Liver (tissue), 8 donors: ENCODE measurements at regions not wholly inside any gene's neighbourhood (a gene's known extent, or its start where the extent isn't known, plus 50 kb on each side); places are given as distances from the start of the nearest gene placed in this dataset.

Experiments used
- DNase-seq: peaks from one replicate; pipeline ENCODE4 v3.0.0-alpha.2; 2017; ENCODE audit warnings: low spot score
- H3K27ac ChIP-seq, 2 donors: one replicate each; pipeline ENCODE4 v1.7.0; 2013; ENCODE audit warnings: inconsistent platforms in 2 of 2, low read length in 2 of 2, control low read depth in 1 of 2, low read depth in 1 of 2, mild to moderate bottlenecking in 1 of 2
- H3K27me3 ChIP-seq, 4 donors: one replicate each; pipeline versions ENCODE4 v1.6.1 to v1.7.0; 2013; ENCODE audit warnings: low read length in 3 of 4, inconsistent platforms in 1 of 4, mild to moderate bottlenecking in 1 of 4, moderate library complexity in 1 of 4; ENCODE audit not compliant: control insufficient read depth in 4 of 4, insufficient read depth in 4 of 4
- H3K36me3 ChIP-seq, 4 donors: one replicate each; pipeline versions ENCODE4 v1.6.1 to v1.7.0; 2013; ENCODE audit warnings: low read length in 3 of 4, mild to moderate bottlenecking in 3 of 4, low read depth in 1 of 4, moderate library complexity in 1 of 4; ENCODE audit not compliant: control insufficient read depth in 4 of 4, insufficient read depth in 3 of 4
- H3K4me1 ChIP-seq, 4 donors: one replicate each; pipeline versions ENCODE4 v1.6.1 to v1.7.0; 2013; ENCODE audit warnings: low read length in 3 of 4, mild to moderate bottlenecking in 3 of 4, moderate library complexity in 1 of 4; ENCODE audit not compliant: control insufficient read depth in 4 of 4, insufficient read depth in 4 of 4
- H3K4me3 ChIP-seq, 3 donors: one replicate each; pipeline versions ENCODE4 v1.6.1 to v1.7.0; 2013; ENCODE audit warnings: low read length in 3 of 3, control low read depth in 1 of 3, low read depth in 1 of 3, mild to moderate bottlenecking in 1 of 3
- H3K9ac ChIP-seq, 2 donors: one replicate each; pipeline ENCODE4 v1.7.0; 2013; ENCODE audit warnings: low read length in 2 of 2, mild to moderate bottlenecking in 2 of 2, moderate library complexity in 2 of 2, control low read depth in 1 of 2, low read depth in 1 of 2
- H3K9me3 ChIP-seq, 4 donors: one replicate each; pipeline versions ENCODE4 v1.6.1 to v1.7.0; 2013; ENCODE audit warnings: low read length in 3 of 4; ENCODE audit not compliant: control insufficient read depth in 4 of 4
- FOXA1 ChIP-seq: IDR thresholded peaks from 2 replicates; pipeline ENCODE4 v1.6.1; 2016; ENCODE audit warnings: antibody characterized with exemption
- GABPA ChIP-seq, 2 donors: IDR thresholded peaks in 1 of 2; conservative IDR thresholded peaks in 1 of 2; 2 replicates each; pipeline ENCODE4 v1.6.1; 2016; ENCODE audit warnings: antibody characterized with exemption in 2 of 2, mild to moderate bottlenecking in 1 of 2, moderate library complexity in 1 of 2
- HNF4A ChIP-seq, 2 donors: conservative IDR thresholded peaks; 2 replicates each; pipeline ENCODE4 v1.6.1; 2016; ENCODE audit warnings: antibody characterized with exemption in 2 of 2, mild to moderate bottlenecking in 2 of 2
- HNF4G ChIP-seq: IDR thresholded peaks from 2 replicates; pipeline ENCODE4 v1.6.1; 2016; ENCODE audit warnings: antibody characterized with exemption
- JUND ChIP-seq, 2 donors: IDR thresholded peaks; 2 replicates each; pipeline ENCODE4 v1.6.1; 2016; ENCODE audit warnings: antibody characterized with exemption in 2 of 2
- RAD21 ChIP-seq, 2 donors: IDR thresholded peaks; 2 replicates each; pipeline ENCODE4 v1.6.1; 2016; ENCODE audit warnings: antibody characterized with exemption in 2 of 2, mild to moderate bottlenecking in 2 of 2
- RXRA ChIP-seq, 2 donors: IDR thresholded peaks; 2 replicates each; pipeline ENCODE4 v1.6.1; 2017 to 2018; ENCODE audit warnings: antibody characterized with exemption in 2 of 2, mild to moderate bottlenecking in 1 of 2
- SP1 ChIP-seq: IDR thresholded peaks from 2 replicates; pipeline ENCODE4 v1.6.1; 2018; ENCODE audit warnings: antibody characterized with exemption, mild to moderate bottlenecking
- YY1 ChIP-seq: IDR thresholded peaks from 2 replicates; pipeline ENCODE4 v1.6.1; 2016; ENCODE audit warnings: antibody characterized with exemption, mild to moderate bottlenecking
- WGBS: extraction: QIAGEN DNeasy Blood & Tissue Kit; methylation state at CpG from one replicate; pipeline ENCODE4 v1.1.7; 2013; 5-methylcytosine and 5-hydroxymethylcytosine counted together
- TF ChIP-seq, protein P1 (sequence below): fragments of 150-350 bp; IDR thresholded peaks from 2 replicates; pipeline ENCODE4 v1.5.1; 2017; ENCODE audit warnings: improper control_type of control experiment, low read depth, low read length; ENCODE audit not compliant: missing input control
- TF ChIP-seq, protein P2 (sequence below): IDR thresholded peaks from 2 replicates; pipeline ENCODE4 v1.6.1; 2016; ENCODE audit warnings: antibody characterized with exemption
- TF ChIP-seq, protein P3 (sequence below): IDR thresholded peaks from 2 replicates; pipeline ENCODE4 v1.6.1; 2016; ENCODE audit warnings: antibody characterized with exemption
- TF ChIP-seq, protein P4 (sequence below): IDR thresholded peaks from 2 replicates; pipeline ENCODE4 v1.6.1; 2016; ENCODE audit warnings: antibody characterized with exemption
- donor health status: healthy.
- donor health status: healthy.
- donor health status: healthy.
- donor health status: healthy.
- donor health status: healthy.

DNA sequence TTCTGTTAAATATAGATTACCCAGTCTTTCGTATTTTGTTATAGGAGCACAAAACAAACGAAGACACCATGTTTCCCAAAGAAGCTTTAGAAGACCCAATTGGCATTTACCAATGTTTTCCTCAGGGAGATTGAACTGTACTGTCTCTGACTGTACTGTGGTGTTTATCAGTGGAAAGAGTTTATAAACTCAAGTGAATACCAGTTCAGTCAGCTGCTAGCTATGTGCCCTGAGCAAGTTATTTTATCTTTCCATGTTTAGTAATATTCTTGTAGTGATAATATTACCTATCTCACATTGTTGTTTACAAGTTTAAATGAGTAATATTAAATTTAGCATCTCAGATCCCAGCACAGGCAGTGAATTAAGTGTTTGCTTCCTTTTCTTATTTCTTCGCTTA, 773.2 kb downstream of the KCNA4 start (continued):
- TF ChIP-seq, protein P1, sequence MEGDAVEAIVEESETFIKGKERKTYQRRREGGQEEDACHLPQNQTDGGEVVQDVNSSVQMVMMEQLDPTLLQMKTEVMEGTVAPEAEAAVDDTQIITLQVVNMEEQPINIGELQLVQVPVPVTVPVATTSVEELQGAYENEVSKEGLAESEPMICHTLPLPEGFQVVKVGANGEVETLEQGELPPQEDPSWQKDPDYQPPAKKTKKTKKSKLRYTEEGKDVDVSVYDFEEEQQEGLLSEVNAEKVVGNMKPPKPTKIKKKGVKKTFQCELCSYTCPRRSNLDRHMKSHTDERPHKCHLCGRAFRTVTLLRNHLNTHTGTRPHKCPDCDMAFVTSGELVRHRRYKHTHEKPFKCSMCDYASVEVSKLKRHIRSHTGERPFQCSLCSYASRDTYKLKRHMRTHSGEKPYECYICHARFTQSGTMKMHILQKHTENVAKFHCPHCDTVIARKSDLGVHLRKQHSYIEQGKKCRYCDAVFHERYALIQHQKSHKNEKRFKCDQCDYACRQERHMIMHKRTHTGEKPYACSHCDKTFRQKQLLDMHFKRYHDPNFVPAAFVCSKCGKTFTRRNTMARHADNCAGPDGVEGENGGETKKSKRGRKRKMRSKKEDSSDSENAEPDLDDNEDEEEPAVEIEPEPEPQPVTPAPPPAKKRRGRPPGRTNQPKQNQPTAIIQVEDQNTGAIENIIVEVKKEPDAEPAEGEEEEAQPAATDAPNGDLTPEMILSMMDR, result no peak

DNA sequence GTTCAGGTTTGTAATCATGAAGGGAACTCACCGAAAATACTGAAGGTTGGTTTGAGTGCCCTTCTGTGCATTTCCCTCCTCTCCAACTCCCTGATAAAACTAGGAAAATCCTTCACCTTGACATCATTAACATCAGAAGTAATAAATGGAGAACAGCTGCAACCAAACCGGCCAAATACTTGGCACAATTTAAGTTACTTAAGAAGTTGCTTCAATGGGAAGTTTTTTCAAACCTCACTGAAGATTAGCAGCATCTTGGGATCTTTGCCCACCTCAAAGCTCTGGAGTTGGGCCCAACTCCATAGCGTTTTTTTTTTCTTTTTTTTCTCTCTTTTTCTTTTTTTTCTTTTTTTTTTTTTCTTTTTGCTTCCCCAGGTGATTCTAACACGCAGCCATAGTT, 784.8 kb downstream of the KCNA4 start:
- Histone ChIP-seq H3K4me1 (no peaks in the 10 kb centered on the region), H3K9ac (no peak overlapping the region), H3K4me3 (no peak overlapping the region), H3K36me3 (no peaks in the 10 kb centered on the region), H3K27me3 (no peaks in the 10 kb centered on the region), H3K9me3 (no peaks in the 10 kb centered on the region), H3K27ac (no peak overlapping the region)
- DNase-seq, result no peak
- 70% methylated on average over 4 of the region's 4 CpGs for WGBS
- TF ChIP-seq, protein P2, sequence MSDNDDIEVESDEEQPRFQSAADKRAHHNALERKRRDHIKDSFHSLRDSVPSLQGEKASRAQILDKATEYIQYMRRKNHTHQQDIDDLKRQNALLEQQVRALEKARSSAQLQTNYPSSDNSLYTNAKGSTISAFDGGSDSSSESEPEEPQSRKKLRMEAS, result no peak
- TF ChIP-seq YY1, result no peak
- TF ChIP-seq SP1, result no peak
- TF ChIP-seq, protein P1, result no peak
- TF ChIP-seq HNF4G, result no peak
- TF ChIP-seq RAD21 (IDR thresholded peaks at IDR 0.05), result no peak

DNA sequence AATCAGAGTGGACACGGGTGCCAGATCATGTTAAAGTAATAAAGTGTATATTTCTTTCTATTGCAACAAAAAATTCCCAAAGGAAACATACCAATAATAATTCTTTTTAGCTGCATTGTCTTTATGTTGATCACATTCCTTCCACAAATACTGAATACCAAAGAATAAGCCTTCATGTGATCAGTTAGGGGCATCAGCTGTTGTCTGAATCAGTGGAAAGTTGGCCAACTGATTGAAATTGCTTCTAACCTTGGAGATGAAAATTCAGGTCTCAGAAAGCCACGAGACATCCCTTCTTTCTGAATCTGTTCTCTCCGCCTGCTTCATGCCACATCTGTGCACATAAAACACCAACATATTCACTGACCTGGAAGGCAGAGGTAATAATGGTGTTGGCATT, 785.2 kb downstream of the KCNA4 start:
- H3K36me3 ChIP-seq, result no peaks in the 10 kb centered on the region
- WGBS, result 80% methylated on average over 3 of the region's 3 CpGs
- H3K4me1 ChIP-seq, result no peaks in the 10 kb centered on the region
- TF ChIP-seq FOXA1 (no peak), JUND (IDR thresholded peaks at IDR 0.05) (no peak), GABPA (IDR thresholded peaks at IDR 0.05 in 1 of 2, conservative IDR thresholded peaks at IDR 0.05 in 1 of 2) (no peak), HNF4A (conservative IDR thresholded peaks at IDR 0.05) (no peak), HNF4G (no peak), RXRA (IDR thresholded peaks at IDR 0.05) (no peak), SP1 (no peak), YY1 (no peak), RAD21 (IDR thresholded peaks at IDR 0.05) (no peak)
- TF ChIP-seq, protein P3, sequence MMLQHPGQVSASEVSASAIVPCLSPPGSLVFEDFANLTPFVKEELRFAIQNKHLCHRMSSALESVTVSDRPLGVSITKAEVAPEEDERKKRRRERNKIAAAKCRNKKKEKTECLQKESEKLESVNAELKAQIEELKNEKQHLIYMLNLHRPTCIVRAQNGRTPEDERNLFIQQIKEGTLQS, result no peak
- TF ChIP-seq, protein P4, sequence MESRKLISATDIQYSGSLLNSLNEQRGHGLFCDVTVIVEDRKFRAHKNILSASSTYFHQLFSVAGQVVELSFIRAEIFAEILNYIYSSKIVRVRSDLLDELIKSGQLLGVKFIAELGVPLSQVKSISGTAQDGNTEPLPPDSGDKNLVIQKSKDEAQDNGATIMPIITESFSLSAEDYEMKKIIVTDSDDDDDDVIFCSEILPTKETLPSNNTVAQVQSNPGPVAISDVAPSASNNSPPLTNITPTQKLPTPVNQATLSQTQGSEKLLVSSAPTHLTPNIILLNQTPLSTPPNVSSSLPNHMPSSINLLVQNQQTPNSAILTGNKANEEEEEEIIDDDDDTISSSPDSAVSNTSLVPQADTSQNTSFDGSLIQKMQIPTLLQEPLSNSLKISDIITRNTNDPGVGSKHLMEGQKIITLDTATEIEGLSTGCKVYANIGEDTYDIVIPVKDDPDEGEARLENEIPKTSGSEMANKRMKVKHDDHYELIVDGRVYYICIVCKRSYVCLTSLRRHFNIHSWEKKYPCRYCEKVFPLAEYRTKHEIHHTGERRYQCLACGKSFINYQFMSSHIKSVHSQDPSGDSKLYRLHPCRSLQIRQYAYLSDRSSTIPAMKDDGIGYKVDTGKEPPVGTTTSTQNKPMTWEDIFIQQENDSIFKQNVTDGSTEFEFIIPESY, result no peak
- TF ChIP-seq, protein P1, result no peak
- H3K27ac ChIP-seq, result no peak overlapping the region
- no peak for DNase-seq
- H3K4me3 ChIP-seq, result no peak overlapping the region
- H3K9me3 ChIP-seq, result no peaks in the 10 kb centered on the region
- no peak overlapping the region for H3K9ac ChIP-seq
- no peaks in the 10 kb centered on the region for H3K27me3 ChIP-seq
